ENCODE measurements at regions not wholly inside any gene's neighbourhood (a gene's known extent, or its start where the extent isn't known, plus 50 kb on each side); places are given as distances from the start of the nearest gene placed in this dataset.

- no peak for DNase-seq
Observed at GRCh38 chr3:28171962-28172361, 69.5 kb upstream of the CMC1 start.

GRCh38 chr3:28172748-28173147 lies 68.7 kb upstream of the CMC1 start:
- DNase-seq = no peak

- DNase-seq = no peak
Observed at GRCh38 chr3:28173836-28174235, 67.6 kb upstream of the CMC1 start.

- DNase-seq = no peak
Observed at GRCh38 chr3:28186748-28187147, 54.7 kb upstream of the CMC1 start.

- no peak for DNase-seq
Observed at GRCh38 chr3:28188686-28189085, 52.7 kb upstream of the CMC1 start.

GRCh38 chr3:28191363-28191762 lies 50.1 kb upstream of the CMC1 start:
- DNase-seq = no peak
